BJ (cell line): ENCODE measurements at regions not wholly inside any gene's neighbourhood (a gene's known extent, or its start where the extent isn't known, plus 50 kb on each side); places are given as distances from the start of the nearest gene placed in this dataset.

Experiments
- CTCF ChIA-PET: fragments of 350-600 bp; formaldehyde crosslinking; extraction: SDS; loops from one replicate; lab custom pipeline; 2021; ENCODE audit warnings: antibody characterized with exemption, inconsistent platforms; lab: Yijun Ruan, JAX
- POLR2A ChIA-PET: fragments of 300-600 bp; sonication (Branson Sonifier 250); formaldehyde crosslinking; extraction: SDS; loops from one replicate; lab custom pipeline; 2021; ENCODE audit warnings: antibody characterized with exemption; lab: Charles Lee
- DNase-seq: peaks from one replicate; pipeline ENCODE4 v3.0.0-alpha.2; 2011; ENCODE audit warnings: low read depth
- H3K27me3 ChIP-seq: 2 replicates; pipeline ENCODE4 v1.6.0; 2011; ENCODE audit warnings: low read length; ENCODE audit not compliant: control insufficient read depth, insufficient read depth
- H3K36me3 ChIP-seq: 2 replicates; pipeline ENCODE4 v1.5.1; 2011; ENCODE audit warnings: low read length; ENCODE audit not compliant: control insufficient read depth, insufficient read depth
- H3K4me3 ChIP-seq: 2 replicates; pipeline ENCODE4 v1.5.1; 2011; ENCODE audit warnings: low read depth, mild to moderate bottlenecking, control low read depth, low read length
- CTCF ChIP-seq: IDR thresholded peaks from 2 replicates; pipeline ENCODE4 v1.5.1; 2011; ENCODE audit warnings: low read depth, mild to moderate bottlenecking, control low read depth, inconsistent platforms, low read length, moderate library complexity; ENCODE audit not compliant: insufficient read depth

GRCh38 chr1:204760757-204761156, 75.2 kb upstream of the LRRN2 start:
- ChIA-PET CTCF (interaction anchor here (0.7 to 4.8 kb wide), 5 partner anchors 14 to 195 kb away, joined by 3 to 35 read pairs (median 4); no protein-coding TSS in a partner anchor), POLR2A (no interaction called here)
- no peak for DNase-seq
- TF ChIP-seq CTCF: no peak
- Histone ChIP-seq H3K27me3 (peaks cover 3% of the 10 kb centered on the region), H3K36me3 (no peaks in the 10 kb centered on the region), H3K4me3 (no peak overlapping the region)

DNA sequence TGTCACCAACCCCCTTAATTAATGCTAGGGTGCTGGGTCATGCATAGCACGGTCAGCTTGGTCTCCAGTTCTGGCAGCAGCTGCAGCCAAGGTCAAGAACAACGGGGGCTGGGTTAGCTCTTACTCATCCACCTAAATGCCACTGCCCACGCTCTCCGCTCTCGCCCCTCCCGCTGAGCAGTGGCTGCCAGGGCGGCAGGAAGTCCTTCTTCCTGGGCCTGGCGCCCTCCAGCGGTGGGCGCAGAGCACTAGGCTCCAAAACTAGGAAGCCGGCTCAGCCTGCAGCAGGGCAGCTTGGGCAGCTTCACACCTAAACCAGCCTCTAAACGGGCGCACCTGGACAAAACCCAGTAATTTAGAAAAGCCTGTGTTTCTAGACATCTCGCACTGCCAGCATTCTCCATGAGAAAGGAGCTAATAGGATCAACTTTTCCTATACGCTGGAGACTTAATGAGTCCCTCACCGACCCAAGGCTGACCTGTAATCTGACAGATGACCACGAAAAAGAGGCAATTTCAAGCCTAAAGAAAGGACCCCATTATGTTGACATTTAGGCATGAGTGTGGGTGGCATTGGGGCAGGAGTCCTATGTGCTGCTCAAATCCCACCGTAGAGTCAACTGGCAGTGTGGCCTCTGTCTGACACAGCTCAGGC, 78.4 kb upstream of the LRRN2 start:
- peak; percentile 8 for DNase-seq
- ChIA-PET POLR2A (no interaction called here), CTCF (interaction anchor here (0.8 to 2.2 kb wide), 31 partner anchors 8 to 206 kb away, joined by 3 to 32 read pairs (median 4); no protein-coding TSS in a partner anchor)
- H3K36me3 ChIP-seq: no peaks in the 10 kb centered on the region; the same call in 1 of the 2 replicates
- no peak overlapping the region for H3K4me3 ChIP-seq
- H3K27me3 ChIP-seq: peaks cover 14% of the 10 kb centered on the region
- TF ChIP-seq CTCF: peak; percentile 88

DNA sequence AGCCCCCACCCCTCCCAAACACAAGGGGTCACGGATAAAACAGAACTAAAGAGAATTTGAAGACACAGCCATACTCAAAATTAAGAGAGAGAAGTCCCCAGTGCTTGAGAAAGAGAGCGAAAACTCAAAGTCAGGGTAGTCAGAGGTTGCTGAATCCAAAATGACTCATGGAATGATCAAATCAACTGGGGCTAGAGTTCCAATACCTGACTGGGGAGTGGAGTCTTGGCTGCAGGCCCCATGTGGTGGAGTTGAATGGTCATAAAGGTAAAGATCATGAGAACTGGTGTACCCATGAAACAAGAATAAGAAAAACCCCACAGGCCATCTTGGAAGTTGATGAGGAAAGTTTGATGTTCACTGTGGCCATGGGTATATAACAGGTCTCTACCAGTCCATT, 84.5 kb upstream of the LRRN2 start:
- ChIA-PET POLR2A (no interaction called here), CTCF (interaction anchor here (0.6 to 2.5 kb wide), 3 partner anchors 22 to 37 kb away, joined by 3 to 12 read pairs (median 4); no protein-coding TSS in a partner anchor)
- TF ChIP-seq CTCF: no peak
- peaks cover 31% of the 10 kb centered on the region for H3K27me3 ChIP-seq
- DNase-seq: no peak
- H3K36me3 ChIP-seq: no peaks in the 10 kb centered on the region; the same call in 1 of the 2 replicates
- H3K4me3 ChIP-seq: no peak overlapping the region

DNA sequence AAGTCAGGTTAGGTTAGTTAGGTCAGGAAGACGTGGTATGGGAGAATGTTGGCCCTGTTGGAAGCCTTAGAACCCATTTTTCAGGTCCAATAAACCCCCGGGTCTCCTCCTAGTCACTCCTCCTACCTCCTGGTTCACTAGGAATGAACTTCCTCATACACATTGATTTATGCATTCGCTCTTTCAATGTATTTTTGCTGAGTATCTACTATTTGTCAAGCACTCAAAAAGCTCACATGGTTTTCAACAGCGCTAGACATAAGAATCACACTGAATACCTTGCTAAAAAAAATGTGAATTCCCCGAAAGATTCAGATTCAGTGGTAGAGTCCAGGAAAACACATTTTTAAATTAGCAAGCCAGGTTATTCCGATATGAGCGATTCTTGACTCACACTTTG, 85.8 kb upstream of the LRRN2 start:
- ChIA-PET CTCF (interaction anchor here (0.8 to 2.5 kb wide), 4 partner anchors 8 to 206 kb away, joined by 3 to 12 read pairs (median 4); no protein-coding TSS in a partner anchor), POLR2A (no interaction called here)
- peaks cover 29% of the 10 kb centered on the region for H3K27me3 ChIP-seq
- no peak for DNase-seq
- no peaks in the 10 kb centered on the region; the same call in 1 of the 2 replicates for H3K36me3 ChIP-seq
- no peak for TF ChIP-seq CTCF
- H3K4me3 ChIP-seq: no peak overlapping the region

DNA sequence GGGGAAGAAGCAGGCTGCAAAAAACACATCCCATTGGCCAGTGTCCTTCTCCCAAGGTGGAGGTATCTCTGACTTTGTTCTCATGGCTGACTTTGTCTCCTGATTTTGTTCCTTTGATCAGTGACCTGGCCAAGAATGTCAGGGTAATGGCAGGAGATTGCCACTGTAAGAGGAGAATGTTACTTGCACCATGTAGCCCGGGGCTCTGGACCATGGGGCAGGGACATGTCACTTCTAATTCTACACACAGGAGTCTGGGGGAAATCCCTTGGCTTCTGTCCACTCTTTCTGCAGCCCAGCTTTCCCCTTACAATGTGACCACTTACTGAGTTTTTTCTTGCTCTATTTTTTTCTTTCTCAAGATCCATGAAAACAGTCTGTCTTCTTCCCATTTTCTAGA, 87.7 kb upstream of the LRRN2 start:
- CTCF ChIA-PET: interaction anchor here (1.2 to 2.3 kb wide), 3 partner anchors 9 to 33 kb away, joined by 3 to 8 read pairs (median 6); no protein-coding TSS in a partner anchor
- no peak for DNase-seq
- no peak overlapping the region for H3K4me3 ChIP-seq
- POLR2A ChIA-PET: no interaction called here
- no peaks in the 10 kb centered on the region for H3K36me3 ChIP-seq
- no peak for TF ChIP-seq CTCF
- peaks cover 24% of the 10 kb centered on the region for H3K27me3 ChIP-seq
